GM19239 (cell line): ENCODE measurements at regions not wholly inside any gene's neighbourhood (a gene's known extent, or its start where the extent isn't known, plus 50 kb on each side); places are given as distances from the start of the nearest gene placed in this dataset.

Experiments
- DNase-seq: peaks from one replicate; pipeline ENCODE4 v3.0.0; 2011; ENCODE audit warnings: low spot score; ENCODE audit not compliant: insufficient read length
- FAIRE-seq: peaks from 2 replicates; lab custom pipeline; 2011; peaks lifted over from hg19 to GRCh38; lab: Jason Lieb, UNC

DNA sequence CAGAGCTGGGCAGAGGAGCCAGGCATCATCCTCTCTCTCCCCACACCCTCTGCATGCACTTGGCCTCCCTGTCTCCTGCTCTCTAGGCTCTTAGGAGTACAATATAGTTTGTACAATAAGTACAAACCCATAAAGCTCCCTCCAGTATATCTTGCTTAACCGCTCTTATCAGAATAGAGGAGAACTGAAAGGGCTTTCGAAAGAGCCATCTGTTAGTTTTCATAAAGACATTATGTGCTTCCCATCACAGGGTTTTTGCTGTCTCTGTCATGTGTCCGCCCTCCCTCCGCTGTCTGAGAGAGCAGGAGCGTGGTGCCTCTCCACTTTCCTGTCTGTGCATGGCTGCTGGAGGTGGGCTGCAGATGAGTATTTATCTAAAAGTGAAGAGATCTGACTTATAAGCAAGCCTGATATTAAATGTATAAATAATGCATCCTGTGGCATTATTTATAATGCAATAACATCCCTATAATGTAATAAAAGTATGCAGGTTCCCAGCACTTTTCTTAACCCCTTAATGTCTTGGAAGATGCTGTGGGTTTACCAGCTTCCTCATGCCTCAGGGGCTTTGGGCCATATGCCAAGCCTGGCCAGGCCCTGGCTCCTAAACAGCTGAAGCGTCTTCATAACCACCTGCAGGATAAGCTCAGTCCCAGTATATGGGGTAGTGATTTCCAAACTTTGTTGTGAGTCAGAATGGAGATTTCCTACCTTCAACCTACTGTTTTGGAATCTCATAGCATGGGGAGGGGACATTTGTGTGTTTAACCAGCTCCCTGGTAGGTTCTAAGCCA is 297.1 kb downstream of the DHX35 start:
- FAIRE-seq (no peak), DNase-seq (no peak)

- FAIRE-seq (no peak), DNase-seq (no peak)
These were observed 296.1 kb downstream of the DHX35 start for GRCh38 chr20:39258253-39258652.

DNA sequence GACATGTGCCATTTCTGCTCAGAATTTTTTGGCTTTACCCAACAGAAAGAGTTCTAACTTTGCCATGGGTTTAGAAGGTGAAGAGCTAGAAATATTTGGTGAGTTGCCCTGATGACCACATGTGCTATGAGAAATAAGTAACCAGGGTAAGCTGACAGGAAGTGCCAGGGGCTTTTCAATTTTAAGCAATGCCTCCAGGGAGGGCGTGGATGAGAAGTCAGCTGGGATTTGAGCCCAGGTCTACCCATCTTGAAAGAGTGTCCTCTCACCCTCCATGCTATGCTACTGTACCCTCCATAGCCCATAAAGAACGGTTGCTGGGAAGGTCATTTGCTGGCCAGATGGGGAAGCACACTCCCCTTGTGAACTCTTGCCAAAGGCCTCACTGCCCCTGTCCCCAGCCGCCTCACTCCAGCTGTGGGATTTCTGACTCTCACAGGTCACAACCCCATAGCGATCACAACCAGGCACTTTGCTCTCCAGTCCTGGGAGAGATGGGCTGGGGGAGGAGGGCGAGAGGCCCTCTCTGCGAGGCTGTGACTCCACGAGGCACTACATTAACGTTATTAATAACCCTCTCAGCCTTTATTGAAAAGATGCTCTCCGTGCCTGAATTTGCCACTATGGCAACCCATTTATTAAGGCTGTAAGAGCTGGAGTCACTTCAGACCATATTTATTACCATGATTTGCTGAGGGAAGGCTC is 291.1 kb downstream of the DHX35 start:
- no peak for FAIRE-seq
- DNase-seq, result no peak

DNA sequence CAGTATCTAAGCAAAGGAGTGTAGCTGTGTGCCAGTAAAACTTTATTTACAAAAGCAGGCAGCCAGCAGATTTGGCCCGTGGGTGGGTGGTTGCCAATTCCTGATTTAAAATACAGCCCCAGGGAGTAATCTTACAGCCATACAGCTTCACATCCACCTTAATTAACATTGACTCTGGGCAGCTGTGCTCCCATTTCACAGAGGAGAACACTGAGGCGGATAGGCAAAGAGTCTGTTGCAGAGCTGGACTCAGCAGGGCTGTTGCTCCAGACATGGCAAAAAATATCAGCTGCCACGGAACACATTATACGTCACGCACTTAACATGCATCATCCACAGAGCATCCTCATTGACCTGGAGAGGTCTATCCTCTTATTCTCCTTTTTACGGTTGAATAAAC is 289.9 kb downstream of the DHX35 start:
- DNase-seq (no peak), FAIRE-seq (no peak)

GRCh38 chr20:39249798-39250197 is 287.7 kb downstream of the DHX35 start:
- no peak for FAIRE-seq

GRCh38 chr20:39248862-39249485 is 286.8 kb downstream of the DHX35 start:
- FAIRE-seq (no peak), DNase-seq (no peak)

More at GRCh38 chr20:39249798-39250197, 287.7 kb downstream of the DHX35 start:
- DNase-seq, result no peak

- FAIRE-seq, result no peak
These were observed 286.2 kb downstream of the DHX35 start for GRCh38 chr20:39248171-39248861.

GRCh38 chr20:39246436-39246835 is 284.3 kb downstream of the DHX35 start:
- FAIRE-seq (no peak), DNase-seq (no peak)

More at GRCh38 chr20:39248171-39248861, 286.2 kb downstream of the DHX35 start:
- DNase-seq, result no peak

GRCh38 chr20:39245685-39246311 is 283.7 kb downstream of the DHX35 start:
- DNase-seq, result no peak
- no peak for FAIRE-seq

GRCh38 chr20:39243962-39244361 is 281.8 kb downstream of the DHX35 start:
- no peak for FAIRE-seq
- no peak for DNase-seq

- FAIRE-seq (no peak), DNase-seq (no peak)
These were observed 280.5 kb downstream of the DHX35 start for GRCh38 chr20:39242614-39243013.

- FAIRE-seq, result no peak
- no peak for DNase-seq
These were observed 272.5 kb downstream of the DHX35 start for GRCh38 chr20:39234520-39235095.

GRCh38 chr20:39233755-39234154 is 271.6 kb downstream of the DHX35 start:
- no peak for FAIRE-seq
- DNase-seq, result no peak

GRCh38 chr20:39227416-39227815 is 265.3 kb downstream of the DHX35 start:
- no peak for FAIRE-seq
- DNase-seq, result no peak

- DNase-seq (no peak), FAIRE-seq (no peak)
These were observed 263.8 kb downstream of the DHX35 start for GRCh38 chr20:39225978-39226377.

DNA sequence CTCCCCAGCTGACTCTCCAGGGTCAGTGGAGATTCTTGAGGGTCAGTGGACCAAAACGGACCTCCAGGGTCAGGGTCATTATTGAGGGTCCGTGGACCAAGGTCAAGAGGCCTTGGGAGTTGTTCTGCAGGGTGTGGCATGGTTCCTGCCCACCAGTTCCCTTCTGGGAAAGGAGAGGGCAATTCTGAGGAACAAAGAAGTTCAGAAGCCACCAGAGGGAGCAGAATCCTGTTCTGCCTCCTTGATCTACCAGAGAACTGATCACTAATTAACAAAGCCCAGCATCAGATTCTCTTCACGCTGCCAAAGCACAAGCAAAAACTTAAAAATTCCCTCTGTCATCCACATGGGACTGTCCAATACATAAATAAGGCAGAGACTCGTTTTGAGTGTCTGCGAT is 263.4 kb downstream of the DHX35 start:
- no peak for FAIRE-seq
- no peak for DNase-seq

- FAIRE-seq (no peak), DNase-seq (no peak)
These were observed 260.0 kb downstream of the DHX35 start for GRCh38 chr20:39222101-39222500.

DNA sequence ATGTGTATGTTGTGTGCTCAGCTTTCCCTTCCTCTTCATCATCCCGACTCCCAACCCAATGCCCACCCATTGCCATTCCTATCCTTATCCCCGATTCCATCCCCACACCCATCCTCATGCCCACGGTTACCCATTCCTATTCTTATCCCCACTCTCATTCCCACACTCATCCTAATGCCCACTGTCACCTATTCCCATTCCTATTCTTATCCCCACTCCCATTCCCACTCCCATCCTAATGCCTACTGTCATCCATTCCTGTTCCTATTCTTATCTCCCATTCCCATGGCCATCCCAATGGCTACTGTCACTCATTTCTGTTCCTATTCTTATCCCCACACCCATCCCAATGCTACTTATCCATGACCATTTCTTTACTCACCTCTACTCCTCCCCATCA is 254.1 kb downstream of the DHX35 start:
- FAIRE-seq, result no peak

GRCh38 chr20:39214828-39215227 is 252.7 kb downstream of the DHX35 start:
- FAIRE-seq, result no peak

More for the DNA sequence above, 254.1 kb downstream of the DHX35 start:
- no peak for DNase-seq

More at GRCh38 chr20:39214828-39215227, 252.7 kb downstream of the DHX35 start:
- no peak for DNase-seq
